ENCODE measurements at regions not wholly inside any gene's neighbourhood (a gene's known extent, or its start where the extent isn't known, plus 50 kb on each side); places are given as distances from the start of the nearest gene placed in this dataset.

DNA sequence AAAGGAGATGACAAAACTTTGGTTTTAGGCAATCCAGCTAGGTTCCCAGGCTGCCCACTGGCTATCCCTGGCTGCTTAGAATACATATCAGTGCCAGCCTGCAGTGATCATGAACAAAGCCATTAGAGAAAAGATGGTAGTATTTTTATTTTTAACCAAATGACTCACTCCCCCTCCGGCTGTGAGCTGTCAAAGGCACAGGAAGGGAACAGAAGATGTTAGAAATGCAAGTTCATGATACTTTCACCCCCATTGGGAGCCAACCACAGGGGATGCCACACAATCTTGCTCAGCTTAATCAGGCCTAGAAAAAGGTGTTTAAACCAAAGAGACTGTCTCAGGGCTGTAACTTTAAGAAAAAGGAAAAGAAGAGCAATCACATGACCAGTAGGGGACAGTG, 70.3 kb upstream of the ASTN2 start:
- Histone ChIP-seq H3K4me3 (ENCODE audit: low read length) (no peak overlapping the region), H3K27me3 (replicated peaks; ENCODE audit: control insufficient read depth, insufficient read depth, low read length) (peaks cover 7% of the 10 kb centered on the region), H3K9ac (ENCODE audit: low read length) (no peak overlapping the region), H3K36me3 (ENCODE audit: control insufficient read depth, insufficient read depth, low read length, severe bottlenecking) (no peaks in the 10 kb centered on the region), H3K9me3 (ENCODE audit: control insufficient read depth, low read length) (no peaks in the 10 kb centered on the region), H3K4me1 (ENCODE audit: control insufficient read depth, insufficient read depth, low read length) (peaks cover 12% of the 10 kb centered on the region)
- no peak for DNase-seq (ENCODE audit: low read depth)

DNA sequence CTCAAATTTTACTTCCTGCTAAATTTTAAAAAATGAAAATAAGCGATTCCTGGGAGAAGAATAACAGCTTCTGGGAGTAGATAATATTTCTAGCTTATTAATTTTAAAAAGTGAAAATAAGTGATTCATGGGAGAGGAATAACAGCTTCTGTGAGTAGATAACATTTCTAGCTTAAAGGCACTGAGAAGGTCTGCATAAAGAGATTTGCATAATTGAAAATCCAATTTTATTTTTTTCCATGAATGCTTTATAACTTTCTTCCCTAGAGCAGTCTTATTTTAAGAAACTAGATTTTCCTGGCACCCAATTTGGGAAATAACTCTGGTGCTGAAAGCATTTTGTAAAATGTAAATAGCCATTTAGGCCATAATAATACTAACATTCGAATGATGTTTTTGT, 65.9 kb upstream of the ASTN2 start:
- H3K36me3 ChIP-seq (ENCODE audit: control insufficient read depth, insufficient read depth, low read length, severe bottlenecking) = no peaks in the 10 kb centered on the region
- H3K4me3 ChIP-seq (ENCODE audit: low read length) = no peak overlapping the region
- peaks cover 12% of the 10 kb centered on the region for H3K4me1 ChIP-seq (ENCODE audit: control insufficient read depth, insufficient read depth, low read length)
- no peak for DNase-seq (ENCODE audit: low read depth)
- H3K27me3 ChIP-seq (replicated peaks; ENCODE audit: control insufficient read depth, insufficient read depth, low read length) = peaks cover 5% of the 10 kb centered on the region
- H3K9me3 ChIP-seq (ENCODE audit: control insufficient read depth, low read length) = no peaks in the 10 kb centered on the region
- no peak overlapping the region for H3K9ac ChIP-seq (ENCODE audit: low read length)

DNA sequence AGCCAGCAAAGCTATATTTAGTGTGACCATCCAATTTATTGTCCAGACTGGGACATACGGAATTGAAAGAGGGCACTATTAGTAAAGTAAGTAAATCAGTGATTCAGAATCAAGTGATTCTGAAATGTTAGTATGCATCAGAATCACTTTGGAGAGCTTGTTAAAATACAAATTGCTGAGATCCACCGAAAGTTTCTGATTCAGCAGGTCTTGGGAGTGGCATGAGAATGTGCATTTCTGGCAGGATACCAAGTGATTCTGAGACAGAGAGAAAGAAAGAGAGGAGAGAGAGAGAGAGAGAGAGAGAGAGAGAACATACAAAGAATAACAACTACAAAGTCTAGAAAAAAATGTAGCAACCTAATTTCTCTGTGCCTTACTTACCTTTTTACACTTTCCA, 65.4 kb upstream of the ASTN2 start:
- no peaks in the 10 kb centered on the region for H3K36me3 ChIP-seq (ENCODE audit: control insufficient read depth, insufficient read depth, low read length, severe bottlenecking)
- H3K27me3 ChIP-seq (replicated peaks; ENCODE audit: control insufficient read depth, insufficient read depth, low read length) = peaks cover 5% of the 10 kb centered on the region
- no peak overlapping the region for H3K4me3 ChIP-seq (ENCODE audit: low read length)
- H3K9ac ChIP-seq (ENCODE audit: low read length) = no peak overlapping the region
- H3K9me3 ChIP-seq (ENCODE audit: control insufficient read depth, low read length) = no peaks in the 10 kb centered on the region
- no peak for DNase-seq (ENCODE audit: low read depth)
- peaks cover 11% of the 10 kb centered on the region for H3K4me1 ChIP-seq (ENCODE audit: control insufficient read depth, insufficient read depth, low read length)

DNA sequence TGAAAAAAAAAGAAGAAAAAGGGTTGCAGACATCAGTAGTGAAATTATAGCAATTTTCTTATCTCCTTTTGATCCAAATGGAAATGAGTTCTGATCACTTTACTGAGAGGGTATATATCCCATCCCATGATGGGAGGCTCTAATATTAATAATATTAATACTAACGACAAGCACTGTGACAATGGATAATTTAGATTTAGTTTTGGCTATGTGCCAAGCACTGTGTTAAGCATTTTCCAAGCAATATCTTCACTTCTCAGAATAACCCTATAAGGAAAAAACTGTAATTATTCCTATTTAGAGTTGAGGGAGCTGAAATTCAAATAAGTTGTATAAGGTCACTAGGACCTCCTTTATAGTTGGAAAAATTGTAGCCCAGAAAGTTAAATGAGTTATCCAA, 58.4 kb upstream of the ASTN2 start:
- H3K9me3 ChIP-seq (ENCODE audit: control insufficient read depth, low read length) = no peaks in the 10 kb centered on the region
- DNase-seq (ENCODE audit: low read depth) = no peak
- no peaks in the 10 kb centered on the region for H3K27me3 ChIP-seq (replicated peaks; ENCODE audit: control insufficient read depth, insufficient read depth, low read length)
- H3K36me3 ChIP-seq (ENCODE audit: control insufficient read depth, insufficient read depth, low read length, severe bottlenecking) = no peaks in the 10 kb centered on the region
- H3K4me3 ChIP-seq (ENCODE audit: low read length) = no peak overlapping the region
- H3K9ac ChIP-seq (ENCODE audit: low read length) = no peak overlapping the region
- H3K4me1 ChIP-seq (ENCODE audit: control insufficient read depth, insufficient read depth, low read length) = no peaks in the 10 kb centered on the region

DNA sequence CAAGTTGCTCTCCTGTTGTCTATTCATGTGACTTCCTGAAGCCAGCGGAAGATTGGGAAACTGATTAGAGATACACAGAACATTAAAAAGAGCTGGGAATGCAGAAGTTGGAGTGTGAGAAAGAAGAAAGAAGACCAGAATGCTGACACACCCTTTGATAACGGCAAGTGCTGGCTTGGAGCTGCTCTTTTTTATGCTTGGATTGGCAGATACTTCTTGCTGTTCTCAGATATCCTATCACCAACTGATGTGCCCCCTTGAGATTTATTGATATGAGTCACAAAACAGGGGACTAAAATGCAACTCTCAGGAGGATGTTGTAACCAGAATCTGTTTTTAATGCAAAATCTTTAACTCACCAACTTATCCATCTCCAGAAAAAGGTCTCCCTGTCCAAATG, 56.0 kb upstream of the ASTN2 start:
- Histone ChIP-seq H3K9me3 (ENCODE audit: control insufficient read depth, low read length) (no peaks in the 10 kb centered on the region), H3K27me3 (replicated peaks; ENCODE audit: control insufficient read depth, insufficient read depth, low read length) (peaks cover 3% of the 10 kb centered on the region)
- no peak for DNase-seq (ENCODE audit: low read depth)

DNA sequence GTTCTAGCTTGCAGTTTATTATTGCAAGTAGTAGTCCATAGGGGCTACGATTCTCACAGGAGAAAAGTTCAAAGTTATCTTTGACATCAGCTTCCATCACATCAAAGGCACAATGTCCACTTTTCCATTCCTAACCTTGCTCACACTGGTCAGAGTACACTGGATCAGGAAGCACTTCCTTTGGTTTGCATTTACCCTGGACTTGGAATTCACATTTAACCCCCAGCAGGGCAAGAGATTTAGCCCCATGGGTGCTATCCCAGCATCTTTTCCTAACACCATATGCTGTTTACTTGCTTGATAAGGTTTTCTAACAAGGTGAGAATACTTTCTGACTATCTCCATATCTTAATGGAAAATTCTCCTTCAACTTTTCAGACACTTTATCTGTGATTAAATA, 55.6 kb upstream of the ASTN2 start:
- Histone ChIP-seq H3K9me3 (ENCODE audit: control insufficient read depth, low read length) (no peaks in the 10 kb centered on the region), H3K27me3 (replicated peaks; ENCODE audit: control insufficient read depth, insufficient read depth, low read length) (peaks cover 4% of the 10 kb centered on the region), H3K4me1 (ENCODE audit: control insufficient read depth, insufficient read depth, low read length) (no peaks in the 10 kb centered on the region), H3K4me3 (ENCODE audit: low read length) (no peak overlapping the region), H3K9ac (ENCODE audit: low read length) (no peak overlapping the region), H3K36me3 (ENCODE audit: control insufficient read depth, insufficient read depth, low read length, severe bottlenecking) (no peaks in the 10 kb centered on the region)
- DNase-seq (ENCODE audit: low read depth) = no peak

More for the DNA sequence above, 56.0 kb upstream of the ASTN2 start:
- Histone ChIP-seq H3K4me1 (ENCODE audit: control insufficient read depth, insufficient read depth, low read length) (no peaks in the 10 kb centered on the region), H3K36me3 (ENCODE audit: control insufficient read depth, insufficient read depth, low read length, severe bottlenecking) (no peaks in the 10 kb centered on the region), H3K9ac (ENCODE audit: low read length) (no peak overlapping the region), H3K4me3 (ENCODE audit: low read length) (no peak overlapping the region)

DNA sequence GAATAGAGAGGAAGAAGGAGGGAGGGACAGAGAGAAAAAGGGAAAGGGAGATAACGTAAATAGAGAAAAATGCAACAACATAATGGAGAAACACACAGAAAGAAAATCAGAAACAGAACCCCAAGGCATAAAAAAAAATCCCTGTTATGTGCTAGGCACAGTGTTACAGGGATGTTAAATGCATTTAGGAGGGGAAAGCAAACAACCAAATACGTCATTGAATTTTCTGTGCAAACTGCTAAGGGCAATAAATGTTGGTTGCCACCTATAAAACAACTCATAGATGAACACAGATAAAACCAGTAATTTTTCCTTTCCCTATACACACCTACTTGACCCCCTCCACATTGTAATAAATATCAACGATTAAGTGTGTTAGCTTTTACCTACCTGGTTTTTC, 51.3 kb upstream of the ASTN2 start:
- H3K9me3 ChIP-seq (ENCODE audit: control insufficient read depth, low read length) = no peaks in the 10 kb centered on the region
- H3K9ac ChIP-seq (ENCODE audit: low read length) = no peak overlapping the region
- no peak overlapping the region for H3K4me3 ChIP-seq (ENCODE audit: low read length)
- no peaks in the 10 kb centered on the region for H3K4me1 ChIP-seq (ENCODE audit: control insufficient read depth, insufficient read depth, low read length)
- H3K36me3 ChIP-seq (ENCODE audit: control insufficient read depth, insufficient read depth, low read length, severe bottlenecking) = no peaks in the 10 kb centered on the region
- H3K27me3 ChIP-seq (replicated peaks; ENCODE audit: control insufficient read depth, insufficient read depth, low read length) = peaks cover 4% of the 10 kb centered on the region
- no peak for DNase-seq (ENCODE audit: low read depth)

DNA sequence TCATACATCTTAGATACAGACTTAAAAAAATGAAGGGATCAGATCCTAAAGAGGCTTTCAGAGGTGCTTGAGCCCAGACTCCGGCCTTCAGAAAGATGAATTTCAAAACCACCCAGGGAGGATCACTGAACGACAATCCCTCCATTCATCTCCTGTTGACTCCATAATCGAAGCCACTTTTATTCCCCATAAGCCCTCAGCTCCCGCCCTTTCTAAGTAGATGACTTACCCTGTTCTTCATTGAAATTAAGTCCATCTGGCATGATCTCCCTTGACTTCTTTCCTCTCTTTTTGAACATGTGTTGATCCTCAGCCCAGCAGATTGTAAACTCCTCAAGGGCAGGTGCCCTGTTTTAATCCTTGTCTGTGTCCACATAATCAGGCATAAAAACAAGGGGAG, 50.8 kb upstream of the ASTN2 start:
- H3K9me3 ChIP-seq (ENCODE audit: control insufficient read depth, low read length) = no peaks in the 10 kb centered on the region
- no peak overlapping the region for H3K9ac ChIP-seq (ENCODE audit: low read length)
- no peak overlapping the region for H3K4me3 ChIP-seq (ENCODE audit: low read length)
- H3K27me3 ChIP-seq (replicated peaks; ENCODE audit: control insufficient read depth, insufficient read depth, low read length) = peaks cover 4% of the 10 kb centered on the region
- no peaks in the 10 kb centered on the region for H3K36me3 ChIP-seq (ENCODE audit: control insufficient read depth, insufficient read depth, low read length, severe bottlenecking)
- DNase-seq (ENCODE audit: low read depth) = no peak
- H3K4me1 ChIP-seq (ENCODE audit: control insufficient read depth, insufficient read depth, low read length) = no peaks in the 10 kb centered on the region

DNA sequence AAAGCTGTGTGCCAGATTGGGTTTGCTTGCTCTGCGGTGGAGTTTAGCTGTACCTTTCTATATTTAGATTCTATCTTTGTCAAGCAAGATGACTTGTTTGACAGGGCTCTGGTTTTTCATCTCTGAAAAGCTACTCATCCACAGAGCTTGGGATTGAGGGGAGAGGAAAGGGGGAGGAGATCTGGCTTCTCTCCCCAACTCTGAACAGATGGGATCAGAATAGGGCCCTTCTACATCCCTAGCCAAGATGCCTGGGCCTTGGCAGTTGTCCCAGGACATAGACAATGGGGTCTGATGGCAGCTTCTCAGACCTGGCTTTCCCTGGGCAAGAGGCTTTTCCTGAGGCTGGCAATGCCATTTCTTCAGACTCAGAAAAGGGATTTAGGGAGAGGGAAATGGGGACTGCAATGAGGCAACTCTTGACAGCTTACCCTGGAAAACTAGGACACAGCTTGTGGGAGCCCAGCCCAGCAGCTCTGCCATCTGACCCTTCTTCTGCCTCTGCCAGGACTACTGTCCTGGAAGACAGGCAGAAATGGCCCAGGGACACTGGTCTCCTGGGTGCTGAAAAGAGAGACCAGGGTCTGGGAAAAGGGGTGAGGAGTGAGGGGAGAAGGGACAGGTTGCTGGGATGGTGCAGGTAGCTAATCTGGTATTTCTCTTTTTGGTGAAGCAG, 50.2 kb upstream of the ASTN2 start:
- Histone ChIP-seq H3K9ac (ENCODE audit: low read length) (no peak overlapping the region), H3K36me3 (ENCODE audit: control insufficient read depth, insufficient read depth, low read length, severe bottlenecking) (no peaks in the 10 kb centered on the region), H3K4me3 (ENCODE audit: low read length) (no peak overlapping the region), H3K9me3 (ENCODE audit: control insufficient read depth, low read length) (no peaks in the 10 kb centered on the region), H3K4me1 (ENCODE audit: control insufficient read depth, insufficient read depth, low read length) (no peaks in the 10 kb centered on the region), H3K27me3 (replicated peaks; ENCODE audit: control insufficient read depth, insufficient read depth, low read length) (peaks cover 4% of the 10 kb centered on the region)
- no peak for DNase-seq (ENCODE audit: low read depth)
